ENCODE measurements at regions not wholly inside any gene's neighbourhood (a gene's known extent, or its start where the extent isn't known, plus 50 kb on each side); places are given as distances from the start of the nearest gene placed in this dataset.

DNA sequence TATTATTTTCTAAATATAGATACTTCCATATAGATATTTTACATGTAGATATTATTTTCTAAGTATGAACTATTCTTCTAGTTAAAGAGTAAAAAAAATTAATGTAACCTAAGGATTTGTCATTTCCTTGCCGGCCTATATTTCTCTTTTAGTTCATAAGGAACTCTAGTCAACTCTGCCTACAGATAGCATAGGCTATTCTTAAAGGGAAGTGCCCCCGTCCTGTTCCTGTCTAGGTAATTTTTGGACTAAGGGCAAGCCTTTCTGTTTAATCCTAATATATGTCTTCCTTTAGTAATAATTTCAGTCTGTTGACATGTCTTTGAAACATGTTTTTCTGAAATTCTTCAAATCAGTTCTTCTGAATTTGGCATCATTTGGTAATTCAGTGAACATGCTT lies 161.9 kb downstream of the C11orf91 start:
- TF ChIP-seq, protein P1, sequence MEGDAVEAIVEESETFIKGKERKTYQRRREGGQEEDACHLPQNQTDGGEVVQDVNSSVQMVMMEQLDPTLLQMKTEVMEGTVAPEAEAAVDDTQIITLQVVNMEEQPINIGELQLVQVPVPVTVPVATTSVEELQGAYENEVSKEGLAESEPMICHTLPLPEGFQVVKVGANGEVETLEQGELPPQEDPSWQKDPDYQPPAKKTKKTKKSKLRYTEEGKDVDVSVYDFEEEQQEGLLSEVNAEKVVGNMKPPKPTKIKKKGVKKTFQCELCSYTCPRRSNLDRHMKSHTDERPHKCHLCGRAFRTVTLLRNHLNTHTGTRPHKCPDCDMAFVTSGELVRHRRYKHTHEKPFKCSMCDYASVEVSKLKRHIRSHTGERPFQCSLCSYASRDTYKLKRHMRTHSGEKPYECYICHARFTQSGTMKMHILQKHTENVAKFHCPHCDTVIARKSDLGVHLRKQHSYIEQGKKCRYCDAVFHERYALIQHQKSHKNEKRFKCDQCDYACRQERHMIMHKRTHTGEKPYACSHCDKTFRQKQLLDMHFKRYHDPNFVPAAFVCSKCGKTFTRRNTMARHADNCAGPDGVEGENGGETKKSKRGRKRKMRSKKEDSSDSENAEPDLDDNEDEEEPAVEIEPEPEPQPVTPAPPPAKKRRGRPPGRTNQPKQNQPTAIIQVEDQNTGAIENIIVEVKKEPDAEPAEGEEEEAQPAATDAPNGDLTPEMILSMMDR (IDR thresholded peaks at IDR 0.05) = no peak
- TF ChIP-seq POLR2A (IDR thresholded peaks at IDR 0.05) = no peak

All from adrenal gland (tissue), 5 donors.